Activated naive CD4-positive, alpha-beta T cell treated with Interleukin-2 at 50 U/mL for 16 hours (primary cell): ENCODE measurements at regions not wholly inside any gene's neighbourhood (a gene's known extent, or its start where the extent isn't known, plus 50 kb on each side); places are given as distances from the start of the nearest gene placed in this dataset.
"Not testable (repeated sequence)": the region's sequence is repeated elsewhere in the genome, so short reads cannot be mapped to it uniquely, and the experiment has no call there.

Source experiments
- DNase-seq: peaks from one replicate; pipeline ENCODE4 v3.0.0-alpha.2; 2020

- DNase-seq = no peak
Observed at GRCh38 chr9:73890685-73891277, 606.4 kb upstream of the RORB start.

DNA sequence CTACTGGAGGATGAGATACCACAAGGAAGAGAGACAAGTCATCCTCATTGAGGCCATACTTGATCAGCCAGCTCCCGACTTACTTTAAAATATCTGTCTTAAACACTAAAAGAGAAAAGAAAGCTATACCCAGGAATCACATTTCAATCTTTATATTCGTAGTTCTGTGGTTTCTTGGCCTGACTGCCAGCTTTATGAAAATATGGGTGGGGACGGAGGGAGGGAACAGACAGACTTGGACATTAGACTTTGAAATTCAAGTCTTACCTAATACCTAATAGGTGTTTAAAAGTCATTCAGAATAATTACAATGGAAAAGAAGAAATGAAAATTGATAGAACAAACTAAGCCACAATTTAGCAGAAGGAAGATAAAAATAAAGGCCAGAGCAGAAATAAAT lies 604.8 kb upstream of the RORB start:
- no peak for DNase-seq

- DNase-seq = no peak
Observed at GRCh38 chr9:73893230-73893629, 603.9 kb upstream of the RORB start.

DNA sequence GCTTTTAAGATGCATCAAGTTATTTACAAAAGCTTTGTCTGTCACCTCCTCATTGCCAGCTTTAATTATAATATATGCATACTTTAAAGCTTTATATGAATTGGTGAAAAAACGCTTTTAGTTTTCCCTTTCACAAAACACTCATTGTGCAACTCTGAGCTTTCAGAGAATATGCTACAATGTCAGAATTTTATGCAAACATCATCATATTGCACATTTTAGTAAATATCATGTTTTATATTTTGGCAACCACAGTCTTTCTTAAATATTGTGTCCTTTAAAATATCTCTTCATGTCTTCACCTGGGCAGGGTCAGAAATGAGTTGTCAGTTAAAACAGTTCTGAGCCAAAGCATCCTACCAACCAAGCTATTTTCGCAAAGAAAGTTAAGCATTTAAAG lies 601.1 kb upstream of the RORB start:
- DNase-seq = no peak

DNA sequence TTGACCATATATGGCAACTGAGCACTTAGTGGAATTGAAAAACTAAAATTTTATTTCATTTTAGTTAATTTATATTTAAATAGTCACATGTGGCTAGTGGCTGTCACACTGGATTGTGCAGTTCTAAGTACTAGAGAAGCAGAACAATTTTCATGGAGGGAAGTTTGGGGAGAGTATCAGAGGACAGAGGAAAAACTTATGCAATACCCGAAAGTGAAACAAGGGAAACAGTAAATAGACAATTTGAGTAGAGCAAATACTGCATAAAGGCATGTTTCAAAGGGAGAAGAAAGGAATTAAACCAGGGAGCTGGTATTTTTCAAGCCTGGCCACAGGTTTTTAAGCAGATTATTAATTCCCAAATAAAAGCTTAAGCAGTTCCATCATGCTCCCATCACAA lies 590.5 kb upstream of the RORB start:
- no peak for DNase-seq

GRCh38 chr9:73911804-73912203 lies 585.3 kb upstream of the RORB start:
- no peak for DNase-seq

DNA sequence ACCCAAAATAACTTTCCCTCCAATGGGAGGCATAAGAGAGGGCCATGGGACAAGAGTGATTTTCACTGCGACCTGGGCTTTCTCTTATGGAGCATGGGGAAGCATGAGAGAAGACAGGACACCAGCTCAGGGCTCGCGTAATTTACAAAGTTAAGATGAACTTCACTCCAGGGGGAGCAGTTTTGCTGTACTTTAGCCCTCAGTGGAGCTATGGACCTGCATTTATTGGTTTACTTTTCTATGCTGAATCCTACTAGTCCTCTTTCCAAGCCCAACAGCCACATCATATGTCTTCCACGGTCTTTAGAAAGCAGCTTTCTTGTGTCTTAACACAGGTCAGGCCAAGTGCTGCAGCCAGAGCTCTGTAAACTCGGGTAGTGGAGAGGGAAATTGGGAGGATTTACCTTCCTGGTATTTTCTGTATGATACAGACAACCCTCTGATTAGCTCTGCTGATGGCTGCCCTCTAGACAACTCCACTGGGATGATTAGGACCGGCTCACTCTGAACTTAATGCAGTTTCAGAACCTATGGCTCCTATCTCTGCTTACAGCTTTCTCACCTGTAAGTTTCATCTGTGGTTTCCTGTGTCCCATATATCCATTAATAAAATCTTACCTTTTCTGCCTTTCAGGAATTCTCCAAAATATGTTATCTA lies 581.0 kb upstream of the RORB start:
- DNase-seq = no peak

- no peak for DNase-seq
Observed at GRCh38 chr9:73919712-73920111, 577.4 kb upstream of the RORB start.

DNA sequence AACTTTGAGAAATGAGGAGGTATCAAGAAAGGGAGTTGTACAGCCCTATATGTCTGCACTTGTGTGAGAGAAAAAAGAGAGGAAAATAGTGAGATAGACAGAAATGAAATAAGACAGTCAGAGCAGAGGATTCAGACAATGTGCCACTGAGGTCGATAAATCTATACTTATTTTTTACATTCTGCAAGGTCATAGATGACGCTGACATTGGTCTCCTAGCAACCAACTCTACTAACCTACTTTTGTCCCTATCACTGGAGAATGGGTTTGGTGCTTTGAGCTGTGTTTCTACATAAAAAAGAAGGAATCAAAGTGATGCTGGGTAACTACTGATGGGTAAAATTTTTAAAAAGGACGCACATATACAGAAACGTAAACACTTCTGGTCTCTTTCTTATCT lies 573.3 kb upstream of the RORB start:
- no peak for DNase-seq

GRCh38 chr9:73951147-73951546 lies 546.0 kb upstream of the RORB start:
- DNase-seq = no peak

DNA sequence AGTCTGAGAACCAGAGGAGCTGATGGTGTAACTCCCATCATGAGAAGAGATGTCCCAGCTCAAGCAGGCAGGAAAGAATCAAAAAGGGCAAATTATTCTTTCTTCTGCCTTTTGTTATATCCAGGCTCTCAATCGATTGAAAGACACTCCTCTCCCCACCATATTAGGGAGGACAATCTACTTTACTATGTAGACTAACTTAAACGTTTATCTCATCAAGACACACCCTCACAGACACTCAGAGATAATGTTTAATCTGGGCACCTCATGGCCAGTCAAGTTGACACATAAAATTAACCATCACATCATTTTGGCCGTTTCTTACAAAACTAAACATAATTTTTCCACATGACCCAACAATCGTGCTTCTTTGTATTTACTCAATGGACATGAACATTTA lies 534.3 kb upstream of the RORB start:
- DNase-seq = no peak

- DNase-seq = no peak
Observed at GRCh38 chr9:73969936-73970335, 527.2 kb upstream of the RORB start.

GRCh38 chr9:73976424-73976823 lies 520.7 kb upstream of the RORB start:
- DNase-seq = not testable (repeated sequence)

DNA sequence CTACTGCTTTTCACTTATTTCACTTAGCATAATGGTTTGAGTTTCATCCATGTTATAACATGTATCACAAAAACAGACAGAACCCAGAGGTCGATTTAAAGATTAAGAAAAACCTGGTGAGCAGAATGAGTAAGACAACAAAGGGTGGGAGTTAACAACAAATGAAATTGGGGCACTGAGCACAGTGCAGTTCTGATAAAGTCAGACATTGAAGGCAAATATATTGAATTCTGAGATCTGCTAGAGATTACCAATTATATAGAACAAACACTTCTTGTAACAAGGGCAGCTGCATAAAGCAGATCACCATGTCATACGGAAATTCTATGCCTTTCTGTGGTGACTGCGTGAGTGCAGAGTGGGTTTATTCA lies 517.3 kb upstream of the RORB start:
- DNase-seq = no peak

- DNase-seq = no peak
Observed at GRCh38 chr9:73980754-73981153, 516.4 kb upstream of the RORB start.

DNA sequence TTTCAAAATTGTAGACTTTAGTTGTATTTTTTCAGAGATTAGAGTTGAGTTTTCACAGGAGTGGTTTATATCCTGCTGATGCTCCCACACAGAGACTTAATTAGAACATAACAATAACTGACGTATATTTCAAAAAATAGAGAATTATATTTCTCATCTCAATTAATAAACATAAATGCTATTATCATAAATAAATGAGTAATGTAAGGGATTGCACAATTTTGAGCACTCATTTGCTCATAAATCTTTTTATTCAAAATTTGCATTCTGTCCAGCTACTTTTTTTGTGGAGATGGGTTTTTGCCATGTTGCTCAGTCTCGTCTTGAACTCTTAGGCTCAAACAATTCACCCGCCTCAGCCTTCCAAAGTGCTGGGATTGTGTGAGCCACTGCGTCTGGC lies 515.7 kb upstream of the RORB start:
- DNase-seq = no peak

DNA sequence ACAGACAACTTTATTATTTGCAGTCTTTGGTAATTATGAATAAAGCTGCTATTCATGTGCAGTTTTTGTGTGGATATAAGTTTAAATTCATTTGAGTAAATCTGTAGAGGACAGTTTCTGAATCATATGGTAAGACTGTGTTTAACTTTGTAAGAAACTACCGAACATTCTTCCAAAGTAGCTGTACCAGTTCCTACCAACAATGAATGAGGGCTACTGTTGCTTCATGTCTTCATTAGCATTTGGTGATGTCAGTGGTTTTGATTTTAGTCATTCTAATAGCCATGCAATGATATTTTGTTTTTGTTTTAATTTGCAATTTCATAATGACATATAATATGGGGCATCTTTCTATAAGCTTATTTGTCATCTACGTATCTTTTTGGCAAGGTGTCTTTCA lies 501.3 kb upstream of the RORB start:
- DNase-seq = no peak

GRCh38 chr9:73996844-73997243 lies 500.3 kb upstream of the RORB start:
- DNase-seq = no peak

GRCh38 chr9:74001382-74001781 lies 495.8 kb upstream of the RORB start:
- no peak for DNase-seq

DNA sequence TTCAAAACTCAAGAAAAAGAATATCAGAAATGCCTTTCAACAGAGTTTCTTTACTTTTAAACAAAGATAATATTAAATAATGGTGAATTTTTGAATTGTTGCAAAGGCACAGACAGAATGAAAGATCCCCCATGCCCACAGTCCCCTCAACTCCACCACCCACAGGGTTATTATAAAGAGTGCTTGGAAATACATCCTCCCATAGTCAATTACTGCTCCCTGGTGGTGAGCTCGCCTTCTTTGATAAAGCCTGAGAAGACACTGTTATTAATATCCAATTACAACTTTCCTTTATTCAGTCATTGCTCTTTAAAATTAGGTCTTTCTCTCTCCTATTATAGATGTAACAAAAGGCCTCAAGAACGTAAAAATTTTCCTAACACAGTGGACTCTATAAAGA lies 490.2 kb upstream of the RORB start:
- DNase-seq = no peak

DNA sequence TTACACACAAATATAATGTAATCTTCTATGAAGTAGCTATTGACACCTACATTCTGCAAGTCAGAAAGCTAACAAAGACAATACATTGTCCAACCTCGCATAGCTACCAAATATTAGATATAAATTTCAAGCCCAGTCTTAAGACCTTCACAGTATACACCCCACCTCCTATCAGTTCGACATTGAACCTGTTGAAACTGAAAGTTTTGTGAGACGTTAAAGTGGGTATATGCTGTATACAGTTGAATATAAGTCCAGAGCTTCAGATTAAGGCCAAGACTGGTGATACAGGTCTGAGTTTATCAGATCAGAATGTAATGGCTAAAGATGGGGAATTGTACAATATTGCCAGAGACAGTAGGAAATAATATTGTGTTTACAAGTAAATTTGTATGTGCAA lies 489.3 kb upstream of the RORB start:
- no peak for DNase-seq

DNA sequence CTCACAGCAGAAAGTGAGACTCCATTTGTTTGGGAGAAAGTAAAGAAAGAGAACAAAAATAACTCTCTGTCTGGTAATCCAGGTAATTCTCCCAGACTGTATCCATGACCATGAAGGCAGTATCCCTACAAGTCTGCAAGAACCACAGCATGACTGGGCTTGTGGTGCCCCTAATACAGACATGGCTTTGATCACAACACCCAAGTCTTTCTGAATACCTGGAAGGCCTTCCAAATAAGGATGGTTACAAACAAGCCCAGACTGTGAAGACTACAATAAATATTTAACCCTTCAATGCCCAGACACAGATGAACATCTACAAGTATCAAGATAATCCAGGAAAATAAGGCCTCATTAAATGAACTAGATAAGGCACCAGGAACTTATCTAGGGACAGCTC lies 481.1 kb upstream of the RORB start:
- DNase-seq = no peak

DNA sequence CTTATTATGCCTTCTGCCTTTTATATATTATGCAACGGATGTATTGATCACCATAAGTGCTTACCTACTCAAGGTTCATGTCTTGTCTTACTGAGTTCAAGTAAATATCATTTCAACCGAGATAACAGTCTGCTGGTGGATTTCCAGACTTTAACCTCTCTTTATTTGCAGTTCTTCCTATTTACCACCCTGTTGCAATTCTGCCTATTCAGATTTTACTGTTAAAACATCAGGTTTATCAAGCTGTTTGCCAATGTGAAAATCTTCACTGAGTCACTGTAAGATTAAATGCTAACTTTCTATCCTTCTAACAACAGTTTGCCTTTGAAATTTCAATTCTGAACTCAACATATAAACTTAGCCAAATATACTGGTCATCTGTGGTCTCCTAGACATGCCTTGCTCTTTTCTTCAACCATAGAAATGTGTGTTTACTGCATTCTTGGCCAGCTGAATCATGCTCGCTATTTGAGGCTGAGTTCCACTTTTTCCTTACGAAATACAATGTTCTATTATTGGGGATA lies 471.7 kb upstream of the RORB start:
- DNase-seq = no peak

- no peak for DNase-seq
Observed at GRCh38 chr9:74032421-74032820, 464.7 kb upstream of the RORB start.

- no peak for DNase-seq
Observed at GRCh38 chr9:74035786-74036185, 461.3 kb upstream of the RORB start.
